Dendritic cell treated with granulocyte-macrophage colony-stimulating factor and Interleukin-4, amounts not matched to agents 40 ng/mL and 50 ng/mL, for 4 days (primary cell): ENCODE measurements at regions not wholly inside any gene's neighbourhood (a gene's known extent, or its start where the extent isn't known, plus 50 kb on each side); places are given as distances from the start of the nearest gene placed in this dataset.
"Not testable (repeated sequence)": the region's sequence is repeated elsewhere in the genome, so short reads cannot be mapped to it uniquely, and the experiment has no call there.

Source experiments
- H3K27ac Mint-ChIP-seq: one replicate; pipeline ENCODE4 v1.8.0; 2022; ENCODE audit warnings: mild to moderate bottlenecking, mixed read lengths
- H3K27me3 Mint-ChIP-seq: one replicate; pipeline ENCODE4 v1.8.0; 2022; ENCODE audit warnings: mild to moderate bottlenecking, mixed read lengths
- H3K36me3 Mint-ChIP-seq: one replicate; pipeline ENCODE4 v1.8.0; 2022; ENCODE audit warnings: low read depth, mixed read lengths
- H3K4me1 Mint-ChIP-seq: one replicate; pipeline ENCODE4 v1.8.0; 2022; ENCODE audit warnings: low read depth, mixed read lengths
- H3K4me3 Mint-ChIP-seq: one replicate; pipeline ENCODE4 v1.8.0; 2022; ENCODE audit warnings: mild to moderate bottlenecking, moderate library complexity, mixed read lengths
- H3K9me3 Mint-ChIP-seq: one replicate; pipeline ENCODE4 v1.8.0; 2022; ENCODE audit warnings: mixed read lengths
- intact Hi-C: fragments of 100-400 bp; cut with micrococcal nuclease; formaldehyde crosslinking; loops from one replicate; pipeline ENCODE4 v1.15.0; 2022

DNA sequence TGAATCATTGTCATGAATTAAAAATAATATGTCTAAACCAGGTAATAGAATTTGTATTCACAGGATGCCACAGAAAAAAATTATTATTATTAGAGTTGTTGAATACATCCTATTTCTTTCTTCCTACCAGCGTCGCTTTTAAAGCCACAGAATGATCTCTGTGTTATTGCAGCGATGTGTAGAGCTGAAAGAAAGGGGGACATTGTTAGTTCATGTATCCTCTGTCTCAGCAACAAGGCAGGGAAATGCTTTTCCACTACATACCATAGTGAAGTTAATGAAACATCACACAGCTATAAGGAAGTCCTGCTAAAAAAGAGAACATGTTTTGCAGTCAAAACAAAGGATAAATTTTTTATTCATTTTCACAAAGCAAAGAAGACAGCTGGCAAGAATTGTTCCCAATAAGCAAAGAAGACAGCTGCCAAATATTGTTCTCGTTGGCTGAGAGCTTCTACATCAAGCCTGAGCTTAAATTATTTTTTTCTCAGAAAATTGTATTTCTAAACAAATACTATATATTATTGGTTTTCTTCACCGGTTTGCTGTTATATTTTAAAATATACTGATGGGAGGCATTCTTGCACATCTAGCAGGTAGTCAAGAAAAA lies 1234.4 kb downstream of the SUCLG1 start:
- no peaks in the 10 kb centered on the region for H3K4me1 Mint-ChIP-seq
- no peak overlapping the region for H3K4me3 Mint-ChIP-seq
- no peak overlapping the region for H3K27ac Mint-ChIP-seq
- no peaks in the 10 kb centered on the region for H3K36me3 Mint-ChIP-seq
- peaks cover 9% of the 10 kb centered on the region for H3K9me3 Mint-ChIP-seq
- H3K27me3 Mint-ChIP-seq: no peaks in the 10 kb centered on the region
- intact Hi-C loops: no loop called here

DNA sequence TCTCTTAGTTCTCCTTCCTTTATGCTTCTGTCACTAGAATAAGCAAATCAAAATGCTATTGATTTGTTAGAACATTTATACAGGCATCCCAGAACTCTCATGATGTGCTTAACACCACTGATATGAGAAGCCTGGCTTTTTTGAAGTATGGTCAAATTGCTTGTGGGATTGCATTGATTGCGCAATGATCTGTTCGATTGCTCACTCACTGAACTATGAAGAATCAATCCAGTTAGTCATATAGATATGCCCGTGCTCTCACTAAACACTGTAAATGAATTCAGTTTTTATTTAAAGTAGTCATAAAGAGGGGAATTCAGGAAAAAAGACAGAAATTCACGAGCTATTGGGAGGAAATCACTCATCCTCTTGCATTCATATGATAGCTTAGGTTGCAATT lies 1237.8 kb downstream of the SUCLG1 start:
- no peaks in the 10 kb centered on the region for H3K4me1 Mint-ChIP-seq
- intact Hi-C loops: no loop called here

GRCh38 chr2:83217854-83218253 lies 1241.2 kb downstream of the SUCLG1 start:
- H3K36me3 Mint-ChIP-seq: no peaks in the 10 kb centered on the region
- no peaks in the 10 kb centered on the region for H3K27me3 Mint-ChIP-seq
- H3K27ac Mint-ChIP-seq: no peak overlapping the region
- peaks cover 15% of the 10 kb centered on the region for H3K9me3 Mint-ChIP-seq
- intact Hi-C loops: no loop called here
- H3K4me3 Mint-ChIP-seq: no peak overlapping the region
- no peaks in the 10 kb centered on the region for H3K4me1 Mint-ChIP-seq

More for the DNA sequence above, 1237.8 kb downstream of the SUCLG1 start:
- Mint-ChIP-seq H3K36me3 (no peaks in the 10 kb centered on the region), H3K27me3 (no peaks in the 10 kb centered on the region), H3K27ac (no peak overlapping the region), H3K9me3 (peaks cover 6% of the 10 kb centered on the region), H3K4me3 (no peak overlapping the region)

GRCh38 chr2:83196225-83196624 lies 1262.9 kb downstream of the SUCLG1 start:
- no peak overlapping the region for H3K27ac Mint-ChIP-seq
- no peaks in the 10 kb centered on the region for H3K4me1 Mint-ChIP-seq
- H3K36me3 Mint-ChIP-seq: no peaks in the 10 kb centered on the region
- H3K27me3 Mint-ChIP-seq: no peaks in the 10 kb centered on the region
- no peaks in the 10 kb centered on the region for H3K9me3 Mint-ChIP-seq
- intact Hi-C loops: no loop called here
- H3K4me3 Mint-ChIP-seq: no peak overlapping the region

GRCh38 chr2:83191316-83191715 lies 1267.8 kb downstream of the SUCLG1 start:
- intact Hi-C loops: no loop called here
- H3K27ac Mint-ChIP-seq: no peak overlapping the region
- no peaks in the 10 kb centered on the region for H3K4me1 Mint-ChIP-seq
- no peaks in the 10 kb centered on the region for H3K36me3 Mint-ChIP-seq
- H3K27me3 Mint-ChIP-seq: no peaks in the 10 kb centered on the region
- H3K4me3 Mint-ChIP-seq: no peak overlapping the region
- no peaks in the 10 kb centered on the region for H3K9me3 Mint-ChIP-seq

DNA sequence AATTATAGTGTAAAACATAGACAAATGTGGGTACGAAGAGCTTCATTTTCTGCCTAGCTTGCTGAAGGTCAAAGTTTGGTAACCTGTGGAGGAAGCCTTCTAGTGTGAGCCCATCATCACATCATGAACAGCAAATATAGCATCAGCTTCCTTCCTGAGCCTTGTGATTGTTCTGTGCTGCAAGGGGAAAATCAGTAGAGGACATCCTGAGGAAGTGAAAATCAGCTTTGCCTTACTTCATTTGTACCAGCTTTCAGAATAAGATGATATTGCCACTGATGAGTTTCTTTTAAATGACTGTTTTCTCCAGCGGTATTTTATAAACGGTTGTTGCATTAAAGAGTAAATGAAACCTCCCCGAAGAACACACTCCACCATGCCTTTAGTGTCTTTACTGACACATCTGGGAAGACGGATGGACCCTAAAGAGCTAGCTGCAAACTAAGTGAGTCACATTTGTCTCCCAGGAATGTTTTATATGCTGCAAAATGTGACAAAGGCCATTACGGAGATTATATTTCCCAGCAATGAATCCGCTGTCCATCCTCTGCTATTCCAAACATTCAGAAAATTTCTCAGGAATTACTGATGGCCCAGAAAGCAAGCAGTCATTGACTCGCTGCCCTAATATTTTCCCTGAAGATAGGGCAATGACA lies 1272.8 kb downstream of the SUCLG1 start:
- H3K4me3 Mint-ChIP-seq: no peak overlapping the region
- no peaks in the 10 kb centered on the region for H3K36me3 Mint-ChIP-seq
- no peaks in the 10 kb centered on the region for H3K4me1 Mint-ChIP-seq
- H3K9me3 Mint-ChIP-seq: peaks cover 8% of the 10 kb centered on the region
- no peak overlapping the region for H3K27ac Mint-ChIP-seq
- no peaks in the 10 kb centered on the region for H3K27me3 Mint-ChIP-seq
- intact Hi-C loops: no loop called here

GRCh38 chr2:83180862-83181530 lies 1278.1 kb downstream of the SUCLG1 start:
- H3K36me3 Mint-ChIP-seq, H3K9me3 Mint-ChIP-seq, H3K4me1 Mint-ChIP-seq, H3K27me3 Mint-ChIP-seq, intact Hi-C loops, H3K27ac Mint-ChIP-seq, H3K4me3 Mint-ChIP-seq: not testable (repeated sequence)

DNA sequence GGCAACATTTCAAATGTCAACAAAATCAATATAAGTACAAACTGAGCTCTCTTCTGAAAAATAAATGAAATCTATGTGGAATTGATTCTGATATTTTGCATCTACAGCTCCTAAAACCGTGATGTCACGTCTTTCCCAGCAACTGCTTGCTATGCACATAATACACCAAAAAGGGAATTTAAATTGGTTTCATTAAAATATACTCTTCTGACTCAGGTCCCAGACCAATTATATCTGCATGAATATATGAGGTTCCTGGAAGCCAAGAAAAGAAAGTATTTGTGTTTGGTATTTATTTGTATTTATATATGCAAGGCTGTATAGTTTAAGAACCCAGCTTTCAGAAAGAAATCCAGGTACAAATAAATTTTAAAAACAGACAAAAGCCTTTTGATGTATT lies 1282.5 kb downstream of the SUCLG1 start:
- intact Hi-C loops: no loop called here
- no peaks in the 10 kb centered on the region for H3K36me3 Mint-ChIP-seq
- no peak overlapping the region for H3K27ac Mint-ChIP-seq
- no peaks in the 10 kb centered on the region for H3K27me3 Mint-ChIP-seq
- H3K4me3 Mint-ChIP-seq: no peak overlapping the region
- H3K4me1 Mint-ChIP-seq: no peaks in the 10 kb centered on the region
- H3K9me3 Mint-ChIP-seq: peaks cover 2% of the 10 kb centered on the region

GRCh38 chr2:83172841-83173240 lies 1286.2 kb downstream of the SUCLG1 start:
- Mint-ChIP-seq H3K27me3 (no peaks in the 10 kb centered on the region), H3K4me3 (no peak overlapping the region), H3K27ac (no peak overlapping the region), H3K4me1 (no peaks in the 10 kb centered on the region), H3K9me3 (peaks cover 9% of the 10 kb centered on the region), H3K36me3 (no peaks in the 10 kb centered on the region)
- intact Hi-C loops: no loop called here

DNA sequence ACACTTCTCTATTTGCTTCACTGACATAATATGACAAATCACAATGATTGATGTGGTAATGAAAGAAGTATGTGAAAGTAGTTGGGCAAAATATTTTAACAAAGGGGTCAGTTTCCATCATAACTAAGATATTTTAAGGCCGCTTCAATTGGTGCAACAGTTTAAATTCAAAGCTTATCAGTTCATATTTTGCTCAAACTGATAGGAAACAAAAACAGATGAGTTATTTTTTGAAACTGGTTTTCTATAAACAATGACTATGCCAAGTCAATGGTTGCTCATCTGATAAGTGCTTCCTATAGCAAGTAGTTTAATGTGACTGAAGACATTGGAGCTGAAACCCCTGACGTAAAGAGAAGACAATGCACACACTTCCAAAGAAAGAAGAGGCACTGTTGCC lies 1290.7 kb downstream of the SUCLG1 start:
- Mint-ChIP-seq H3K36me3 (no peaks in the 10 kb centered on the region), H3K27ac (no peak overlapping the region), H3K27me3 (no peaks in the 10 kb centered on the region), H3K9me3 (peaks cover 17% of the 10 kb centered on the region), H3K4me1 (no peaks in the 10 kb centered on the region), H3K4me3 (no peak overlapping the region)
- intact Hi-C loops: no loop called here

- Mint-ChIP-seq H3K9me3 (peaks cover 8% of the 10 kb centered on the region), H3K4me3 (no peak overlapping the region), H3K27me3 (no peaks in the 10 kb centered on the region), H3K4me1 (no peaks in the 10 kb centered on the region), H3K36me3 (no peaks in the 10 kb centered on the region), H3K27ac (no peak overlapping the region)
- intact Hi-C loops: no loop called here
Observed at GRCh38 chr2:83162421-83162820, 1296.7 kb downstream of the SUCLG1 start.

DNA sequence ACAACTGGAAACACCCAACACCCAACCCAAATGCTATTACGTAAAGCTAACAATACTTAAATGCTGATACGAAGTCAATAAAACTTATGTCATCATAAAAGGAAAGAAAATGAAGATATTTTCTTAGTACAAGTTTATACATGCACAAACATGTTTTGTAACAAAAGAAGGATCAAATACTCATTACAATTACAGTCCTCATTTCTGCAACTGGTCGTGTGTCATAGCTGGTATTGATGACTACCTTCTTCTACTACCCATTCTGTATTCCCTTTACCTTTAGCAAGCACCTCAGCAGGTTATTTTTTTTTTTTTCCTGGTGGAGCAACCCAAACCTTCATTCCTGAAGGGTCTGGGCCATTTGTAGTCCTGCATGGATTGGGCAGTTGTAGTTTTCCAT lies 1298.5 kb downstream of the SUCLG1 start:
- Mint-ChIP-seq H3K4me3 (no peak overlapping the region), H3K4me1 (no peaks in the 10 kb centered on the region), H3K9me3 (peaks cover 19% of the 10 kb centered on the region), H3K36me3 (no peaks in the 10 kb centered on the region), H3K27me3 (no peaks in the 10 kb centered on the region), H3K27ac (no peak overlapping the region)
- intact Hi-C loops: no loop called here

DNA sequence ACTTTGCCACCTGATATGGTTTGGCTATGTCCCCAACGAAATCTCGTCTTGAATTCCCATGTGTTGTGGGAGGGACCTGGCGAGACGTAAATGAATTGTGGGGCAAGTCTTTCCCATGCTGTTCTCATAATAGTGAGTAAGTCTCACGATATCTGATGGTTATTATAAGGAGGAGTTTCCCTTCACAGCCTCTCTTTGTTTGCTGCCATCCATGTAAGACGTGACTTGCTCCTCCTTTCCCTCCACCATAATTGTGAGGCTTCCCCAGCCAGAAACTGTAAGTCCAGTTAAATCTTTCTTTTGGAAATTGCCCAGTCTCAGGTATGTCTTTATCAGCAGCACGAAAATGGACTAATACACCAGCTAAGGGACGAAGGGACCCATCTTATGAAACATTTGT lies 1303.3 kb downstream of the SUCLG1 start:
- H3K36me3 Mint-ChIP-seq: no peaks in the 10 kb centered on the region
- peaks cover 11% of the 10 kb centered on the region for H3K9me3 Mint-ChIP-seq
- no peak overlapping the region for H3K4me3 Mint-ChIP-seq
- intact Hi-C loops: no loop called here
- H3K27ac Mint-ChIP-seq: no peak overlapping the region
- H3K4me1 Mint-ChIP-seq: no peaks in the 10 kb centered on the region
- H3K27me3 Mint-ChIP-seq: no peaks in the 10 kb centered on the region

DNA sequence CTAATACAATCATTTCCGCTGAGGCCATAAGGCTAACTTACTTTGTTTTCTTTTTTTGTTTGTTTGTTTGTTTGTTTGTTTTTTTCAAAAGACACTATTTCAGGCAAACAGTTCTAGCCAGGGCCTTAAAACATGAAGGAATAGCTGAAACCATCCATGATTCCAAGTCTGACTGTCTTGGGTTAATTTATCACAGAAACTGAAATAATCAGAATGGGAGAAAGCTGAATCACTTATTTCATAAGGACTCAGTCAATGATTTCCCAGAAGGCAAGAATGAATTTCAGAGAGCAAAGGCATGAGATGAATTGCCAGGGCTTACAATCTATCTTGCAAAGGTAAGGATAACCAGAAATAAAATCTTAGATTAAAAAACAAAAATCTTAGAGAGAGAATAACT lies 1315.1 kb downstream of the SUCLG1 start:
- Mint-ChIP-seq H3K9me3 (no peaks in the 10 kb centered on the region), H3K36me3 (no peaks in the 10 kb centered on the region), H3K4me3 (no peak overlapping the region), H3K27me3 (no peaks in the 10 kb centered on the region), H3K4me1 (no peaks in the 10 kb centered on the region), H3K27ac (no peak overlapping the region)
- intact Hi-C loops: no loop called here

DNA sequence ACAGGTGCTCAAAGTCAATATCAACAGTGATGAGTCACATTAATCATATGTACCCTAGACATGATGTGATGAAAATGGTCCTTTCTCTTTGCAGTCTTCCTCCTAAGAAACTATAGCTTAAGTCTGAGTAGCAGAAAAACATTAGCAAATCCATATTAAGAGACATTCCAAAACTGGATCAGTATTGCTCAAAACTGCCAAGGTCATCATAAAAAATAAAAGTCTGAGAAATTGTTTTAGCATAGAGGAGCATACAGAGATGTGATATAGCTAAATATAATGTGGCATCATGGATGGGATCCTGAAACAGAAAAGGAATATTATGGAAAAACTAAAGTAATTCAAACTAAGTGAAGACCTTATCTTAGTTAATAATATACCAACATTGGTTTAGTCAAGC lies 1316.1 kb downstream of the SUCLG1 start:
- H3K27ac Mint-ChIP-seq: no peak overlapping the region
- no peaks in the 10 kb centered on the region for H3K4me1 Mint-ChIP-seq
- H3K36me3 Mint-ChIP-seq: no peaks in the 10 kb centered on the region
- no peaks in the 10 kb centered on the region for H3K27me3 Mint-ChIP-seq
- H3K9me3 Mint-ChIP-seq: no peaks in the 10 kb centered on the region
- intact Hi-C loops: no loop called here
- no peak overlapping the region for H3K4me3 Mint-ChIP-seq
